Epidermal melanocyte (primary cell): ENCODE measurements at regions not wholly inside any gene's neighbourhood (a gene's known extent, or its start where the extent isn't known, plus 50 kb on each side); places are given as distances from the start of the nearest gene placed in this dataset.

Experiments
- DNase-seq: peaks from one replicate; pipeline ENCODE4 v3.0.0; 2011; ENCODE audit warnings: low spot score; ENCODE audit not compliant: insufficient read length

- no peak for DNase-seq
Observed at GRCh38 chr4:23268072-23268771, 575.5 kb downstream of the GBA3 start.

GRCh38 chr4:23266401-23266800 is 573.7 kb downstream of the GBA3 start:
- DNase-seq: no peak

- no peak for DNase-seq
Observed at GRCh38 chr4:23260511-23260910, 567.8 kb downstream of the GBA3 start.

- DNase-seq: no peak
Observed at GRCh38 chr4:23245203-23245832, 552.6 kb downstream of the GBA3 start.

- no peak for DNase-seq
Observed at GRCh38 chr4:23242962-23243361, 550.2 kb downstream of the GBA3 start.

GRCh38 chr4:23241408-23241807 is 548.7 kb downstream of the GBA3 start:
- DNase-seq: no peak

- DNase-seq: no peak
Observed at GRCh38 chr4:23238848-23239247, 546.1 kb downstream of the GBA3 start.

- no peak for DNase-seq
Observed at GRCh38 chr4:23237771-23238170, 545.0 kb downstream of the GBA3 start.

- DNase-seq: no peak
Observed at GRCh38 chr4:23235628-23236390, 543.1 kb downstream of the GBA3 start.

- no peak for DNase-seq
Observed at GRCh38 chr4:23234716-23235115, 542.0 kb downstream of the GBA3 start.

GRCh38 chr4:23234018-23234417 is 541.3 kb downstream of the GBA3 start:
- DNase-seq: no peak

- DNase-seq: no peak
Observed at GRCh38 chr4:23233596-23233995, 540.9 kb downstream of the GBA3 start.

GRCh38 chr4:23232987-23233386 is 540.2 kb downstream of the GBA3 start:
- no peak for DNase-seq

GRCh38 chr4:23225564-23225963 is 532.8 kb downstream of the GBA3 start:
- no peak for DNase-seq

GRCh38 chr4:23224684-23225420 is 532.1 kb downstream of the GBA3 start:
- DNase-seq: no peak

GRCh38 chr4:23220911-23221310 is 528.2 kb downstream of the GBA3 start:
- no peak for DNase-seq

GRCh38 chr4:23219779-23220408 is 527.2 kb downstream of the GBA3 start:
- DNase-seq: no peak

GRCh38 chr4:23213198-23213597 is 520.5 kb downstream of the GBA3 start:
- no peak for DNase-seq

GRCh38 chr4:23212558-23212957 is 519.8 kb downstream of the GBA3 start:
- no peak for DNase-seq

- no peak for DNase-seq
Observed at GRCh38 chr4:23207059-23207458, 514.3 kb downstream of the GBA3 start.

GRCh38 chr4:23202712-23203247 is 510.0 kb downstream of the GBA3 start:
- DNase-seq: no peak
